Activated CD4-positive, alpha-beta T cell treated with anti-CD3 and anti-CD28 coated beads for 1 hour (primary cell): ENCODE measurements at regions not wholly inside any gene's neighbourhood (a gene's known extent, or its start where the extent isn't known, plus 50 kb on each side); places are given as distances from the start of the nearest gene placed in this dataset.

Experiments used
- DNase-seq: peaks from one replicate; pipeline ENCODE4 v3.0.0-alpha.2; 2020

DNA sequence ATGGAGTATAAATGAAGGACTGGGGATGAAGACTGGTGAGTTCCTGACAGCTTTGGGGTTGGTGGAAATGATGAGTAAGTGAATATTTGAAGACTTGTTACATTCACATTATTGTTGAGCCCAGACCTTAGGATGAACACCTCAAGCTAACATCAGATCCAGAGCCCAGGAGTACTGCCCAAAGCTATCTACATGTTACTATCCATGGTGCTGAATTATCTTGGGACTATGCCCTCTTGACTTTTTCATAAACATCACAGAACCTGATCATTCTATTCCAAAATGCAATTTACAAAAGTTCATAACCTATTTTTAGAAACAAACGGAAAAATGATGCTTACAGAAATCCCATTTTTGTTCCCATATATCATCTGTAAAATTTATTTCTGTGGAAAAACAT lies 613.3 kb downstream of the TUSC7 start:
- no peak for DNase-seq

DNA sequence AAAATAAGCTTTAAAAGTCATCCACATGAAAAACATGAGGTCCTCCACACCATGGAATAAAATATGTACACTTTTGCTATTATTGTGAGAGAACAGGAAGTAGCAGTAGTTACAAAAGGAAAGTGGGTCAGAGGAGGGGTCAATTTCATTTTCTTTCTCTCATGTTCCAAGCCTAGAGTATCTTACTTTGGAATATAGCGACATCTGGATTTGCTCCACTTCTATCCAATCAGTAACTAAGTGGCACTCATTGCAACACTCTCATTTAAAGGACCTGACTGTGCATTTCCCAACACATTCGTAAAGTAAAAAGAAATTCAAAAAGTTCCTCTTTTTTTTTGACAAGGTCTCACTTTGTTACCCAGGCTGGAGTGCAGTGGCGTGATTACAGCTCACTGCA lies 637.3 kb downstream of the TUSC7 start:
- DNase-seq: no peak

DNA sequence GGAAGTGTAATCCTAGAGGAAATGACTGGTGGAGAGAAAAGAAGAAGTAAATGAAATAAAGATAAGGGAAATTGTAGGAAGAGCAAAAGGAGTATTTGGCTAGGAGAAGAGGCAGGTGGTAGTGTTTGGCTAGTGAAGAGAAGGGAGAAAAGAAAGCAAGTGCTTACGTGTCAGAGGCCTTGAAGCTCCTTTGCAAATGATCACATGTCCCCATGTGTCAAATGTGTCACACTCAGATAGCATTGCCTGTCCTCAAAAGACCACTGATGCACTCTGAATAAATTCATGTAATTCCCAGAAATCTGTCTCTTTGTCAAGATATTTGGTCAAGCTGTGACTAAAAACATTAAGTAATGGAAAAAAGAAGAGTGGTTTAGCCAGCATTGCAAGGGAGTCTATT lies 639.3 kb downstream of the TUSC7 start:
- no peak for DNase-seq

DNA sequence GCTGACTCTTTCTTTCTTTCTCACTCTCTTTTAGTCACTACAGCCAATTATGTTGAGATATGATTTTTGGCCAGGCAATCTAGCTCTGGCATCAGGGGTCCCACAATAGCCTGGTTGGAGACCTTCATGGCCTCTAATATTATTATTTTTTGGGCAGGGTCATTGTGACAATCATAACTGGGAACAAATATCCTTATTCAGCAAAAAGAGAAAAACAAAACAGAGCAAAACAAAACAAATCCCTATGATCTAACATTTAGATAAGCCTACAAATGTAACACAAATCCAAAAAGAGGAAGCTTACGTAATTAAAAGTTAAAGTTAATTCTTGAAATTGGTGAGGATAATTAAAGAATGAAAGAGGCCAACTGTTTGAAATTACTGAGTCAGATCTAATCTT lies 640.0 kb downstream of the TUSC7 start:
- no peak for DNase-seq

DNA sequence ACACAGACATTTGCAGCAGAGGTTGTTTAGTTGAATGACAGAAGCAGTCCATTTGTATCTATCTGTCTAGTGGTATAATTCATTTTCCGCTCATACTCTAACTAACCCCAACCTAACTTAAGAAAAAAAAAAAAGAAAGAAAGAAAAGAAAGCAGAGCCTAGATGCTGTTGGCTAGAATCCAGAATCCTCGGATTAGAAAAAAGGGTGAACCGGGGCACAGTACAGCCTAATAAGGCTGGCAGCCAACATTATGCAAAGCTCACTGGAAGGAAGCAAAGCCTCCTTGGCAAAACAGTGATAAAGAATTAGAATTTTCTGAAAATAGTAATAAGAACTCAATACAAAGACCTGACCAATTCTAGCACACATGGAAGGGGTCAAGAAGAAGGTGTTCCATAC lies 640.8 kb downstream of the TUSC7 start:
- DNase-seq: no peak

DNA sequence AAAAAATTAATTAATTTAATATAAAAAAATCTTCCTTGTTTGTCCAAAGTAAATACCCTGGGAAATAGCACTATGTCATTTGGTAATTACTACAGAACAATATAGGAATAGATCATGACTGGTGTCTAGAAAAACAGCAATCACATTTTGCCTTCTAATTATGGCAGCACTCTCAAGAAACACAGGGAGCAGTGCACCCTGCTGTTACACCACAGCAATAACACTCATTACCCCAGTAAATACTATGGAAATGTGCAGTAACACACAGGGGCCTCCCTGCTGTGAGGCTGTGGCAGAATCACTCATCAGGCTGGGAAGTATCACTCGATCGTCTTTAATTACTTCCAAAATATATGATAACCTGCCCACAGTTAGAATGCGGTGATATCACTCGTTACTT lies 646.0 kb downstream of the TUSC7 start:
- no peak for DNase-seq

DNA sequence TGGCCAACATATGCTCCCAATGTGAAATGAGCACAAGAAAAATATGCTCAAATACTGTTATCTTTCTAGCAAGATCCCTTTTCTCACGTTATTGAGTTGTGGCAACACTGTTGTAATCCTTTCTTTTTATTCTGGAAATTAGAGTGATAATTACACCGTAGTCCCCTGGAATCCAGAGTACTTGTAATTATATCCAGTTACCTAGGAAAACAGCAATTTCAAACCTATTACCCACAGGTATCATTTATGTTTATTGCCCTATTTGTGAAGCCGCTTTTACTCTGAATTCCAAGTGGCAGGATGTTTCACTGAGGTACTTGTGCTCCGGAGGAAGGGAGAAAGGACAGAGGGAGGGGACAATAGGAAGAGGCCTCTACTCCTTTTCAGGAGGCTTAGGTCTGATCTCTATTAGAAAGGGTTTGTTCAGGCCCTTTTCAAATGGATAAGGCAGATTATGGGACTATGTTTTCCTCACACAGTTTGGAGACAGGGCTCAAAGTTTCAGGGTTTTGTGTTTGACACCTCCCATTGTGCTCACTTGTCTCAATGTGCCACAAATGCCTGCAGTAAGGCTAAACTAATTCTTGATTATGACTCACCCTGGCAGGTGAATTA lies 646.6 kb downstream of the TUSC7 start:
- DNase-seq: no peak

DNA sequence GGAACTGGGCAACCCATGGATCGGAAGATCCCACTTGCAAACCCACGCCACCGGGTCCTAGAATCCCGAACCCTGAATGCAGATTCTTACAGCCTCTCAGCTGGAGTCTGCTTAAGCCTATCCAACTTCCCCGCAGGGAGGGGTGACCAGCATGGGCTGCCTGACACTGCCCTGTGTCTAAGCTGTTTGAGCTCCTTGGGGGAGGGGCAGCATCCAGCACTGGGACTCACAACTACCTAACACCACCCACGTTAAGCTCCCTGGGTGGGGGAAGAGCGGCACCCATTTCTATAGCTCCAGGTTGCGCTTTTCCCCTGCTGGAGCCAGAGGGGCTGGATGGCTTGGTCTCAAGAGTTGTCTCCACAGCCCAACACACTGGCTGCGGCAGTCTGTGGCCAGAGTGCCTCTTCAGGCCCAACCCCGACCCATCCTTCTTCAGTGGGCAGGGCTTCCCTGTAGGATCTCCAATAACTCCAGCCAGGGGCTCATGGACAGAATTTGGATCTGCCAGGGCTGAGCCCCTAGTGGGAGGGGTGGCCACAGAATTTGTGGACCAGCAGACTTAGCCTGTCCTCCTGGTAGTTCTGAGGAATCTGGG lies 649.2 kb downstream of the TUSC7 start:
- DNase-seq: no peak

DNA sequence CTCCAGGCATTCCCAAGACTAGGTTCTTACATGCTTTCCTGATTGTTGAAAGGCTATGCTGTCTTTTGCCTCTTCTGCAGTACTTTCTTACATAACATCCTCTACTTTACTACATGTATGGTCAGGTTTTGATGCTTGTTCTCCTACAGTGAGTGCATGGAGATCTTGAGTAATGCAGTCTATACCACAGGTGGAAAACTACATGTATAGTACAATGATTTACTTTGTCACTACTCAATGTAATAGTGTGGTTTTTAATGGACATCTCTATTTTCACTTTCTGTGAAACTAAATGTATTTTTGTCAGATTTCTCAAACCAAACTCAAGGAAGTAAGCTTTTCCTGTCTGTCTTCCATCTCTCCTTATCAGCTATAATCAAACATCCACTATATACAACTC lies 657.0 kb downstream of the TUSC7 start:
- DNase-seq: no peak

DNA sequence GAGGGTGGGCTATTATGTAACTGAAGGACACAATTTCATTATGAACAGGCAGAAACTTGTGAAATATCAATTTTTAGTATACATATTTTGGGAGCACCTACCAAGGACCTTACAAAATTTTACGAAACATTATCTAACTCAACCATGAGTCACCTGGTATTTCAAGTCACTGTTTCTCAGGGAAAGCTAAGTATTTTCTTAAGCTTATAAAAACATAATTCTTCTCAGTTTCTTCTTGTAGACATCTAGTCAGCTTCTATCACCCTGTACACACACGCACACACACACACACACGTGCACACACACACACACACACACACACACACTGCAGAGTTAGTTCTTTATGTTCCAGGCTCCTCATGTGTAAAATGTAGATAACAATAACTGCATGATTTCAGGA lies 658.3 kb downstream of the TUSC7 start:
- DNase-seq: no peak

DNA sequence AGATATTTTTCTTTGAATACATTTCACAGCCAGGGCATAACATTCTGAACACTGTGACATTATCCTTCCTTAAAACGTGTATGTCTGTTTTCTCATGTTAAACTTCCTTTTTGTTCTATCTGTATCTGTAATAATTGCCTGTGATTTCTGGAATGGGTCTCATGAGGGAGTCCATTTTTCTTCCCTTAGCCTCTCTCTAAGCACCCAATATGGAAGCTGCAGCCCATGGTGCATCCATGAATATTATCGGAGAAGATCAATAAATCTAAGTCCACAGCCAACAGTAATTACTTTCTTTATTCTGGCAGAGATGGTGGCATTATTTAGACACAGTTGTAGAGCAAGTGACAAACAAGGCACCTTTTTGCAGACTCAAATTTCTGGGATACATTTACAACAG lies 671.1 kb downstream of the TUSC7 start:
- no peak for DNase-seq

DNA sequence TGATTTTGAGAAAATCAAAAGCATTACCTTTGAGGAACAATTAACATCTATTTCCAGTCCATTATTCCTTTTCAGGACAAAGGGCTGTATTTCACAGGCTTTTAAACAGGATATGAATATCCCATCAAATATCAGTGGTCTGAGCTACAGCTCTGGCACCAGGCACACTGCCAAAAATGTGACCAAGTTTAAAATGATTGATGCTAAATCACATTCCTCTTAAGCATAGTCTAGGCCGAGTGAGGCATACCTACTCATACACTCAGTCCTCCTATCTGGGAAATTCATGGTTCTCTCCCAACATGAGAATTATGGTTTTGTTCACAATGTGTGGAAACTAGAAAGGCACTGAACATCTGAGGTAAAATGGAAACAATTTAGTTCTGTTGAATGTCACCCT lies 683.5 kb downstream of the TUSC7 start:
- DNase-seq: no peak

DNA sequence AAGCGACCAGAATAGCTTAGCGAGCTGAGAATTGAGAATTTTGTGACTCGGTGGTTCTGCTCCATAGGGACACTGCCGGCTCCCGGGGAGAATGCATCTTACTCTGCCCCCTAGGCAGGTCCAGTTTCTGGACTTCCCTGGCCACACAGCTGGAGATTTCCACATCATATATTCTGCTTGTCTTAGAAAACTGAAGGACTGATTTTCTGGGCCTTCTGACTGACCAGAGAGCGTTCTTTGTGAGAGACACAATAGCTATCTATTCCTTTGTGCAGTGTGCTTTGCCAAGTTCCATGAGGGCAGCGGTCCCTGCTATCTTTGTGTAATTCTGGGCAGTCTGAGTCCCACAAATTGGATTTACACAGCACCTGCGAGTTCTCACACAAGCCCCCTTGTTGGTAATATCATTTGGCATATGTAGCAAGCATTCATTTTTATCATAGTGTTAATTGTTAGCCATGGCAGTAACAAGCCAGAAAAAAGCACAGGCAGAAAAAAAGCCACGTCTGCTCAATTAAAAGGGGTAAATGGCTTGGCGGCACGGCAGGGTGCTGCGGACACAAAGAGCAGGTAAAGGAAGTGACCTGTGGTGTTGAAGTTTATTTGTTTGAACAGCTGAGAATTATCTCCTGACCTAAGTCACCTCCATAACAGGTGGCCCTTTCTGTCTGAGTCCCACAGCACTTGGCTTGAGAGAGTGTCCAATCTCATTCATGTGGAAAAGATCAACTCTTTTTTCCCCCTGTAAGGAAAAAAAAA lies 688.7 kb downstream of the TUSC7 start:
- no peak for DNase-seq

DNA sequence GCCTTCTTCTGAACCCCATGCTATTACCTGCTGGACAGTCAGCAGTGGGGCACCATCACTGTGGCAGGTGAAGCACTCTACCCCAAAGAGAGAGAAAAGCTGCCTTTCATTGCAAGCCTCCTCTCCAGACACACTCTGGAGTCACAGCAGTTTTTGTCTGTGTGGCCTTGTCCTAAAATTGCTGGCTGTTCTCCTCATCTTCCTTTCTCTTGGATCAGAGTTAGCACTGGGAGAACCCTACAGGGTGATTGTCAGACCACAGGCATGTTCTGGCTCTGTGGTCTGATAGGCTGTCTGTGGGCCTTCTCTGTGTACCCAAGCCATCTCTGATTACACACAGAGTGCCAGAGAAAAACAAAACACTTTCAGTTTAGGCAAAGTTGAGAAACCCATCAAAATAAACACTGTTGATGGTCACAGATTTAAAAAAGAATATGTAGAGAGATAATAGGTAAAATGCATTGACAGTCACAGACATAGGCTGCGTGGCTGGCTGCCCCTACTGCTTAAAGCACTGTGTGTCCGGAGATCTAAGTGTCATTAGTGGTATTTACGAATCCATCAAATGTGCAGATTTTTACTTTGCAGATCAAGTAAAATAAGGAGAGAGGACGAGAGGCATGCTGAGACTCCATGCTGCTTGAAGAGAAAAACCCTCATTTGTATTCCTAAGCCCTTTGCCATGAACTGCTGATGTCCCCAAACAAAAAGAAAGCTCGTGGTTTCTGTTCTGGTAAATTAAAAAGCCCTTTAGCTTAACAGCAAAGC lies 689.9 kb downstream of the TUSC7 start:
- DNase-seq: no peak

DNA sequence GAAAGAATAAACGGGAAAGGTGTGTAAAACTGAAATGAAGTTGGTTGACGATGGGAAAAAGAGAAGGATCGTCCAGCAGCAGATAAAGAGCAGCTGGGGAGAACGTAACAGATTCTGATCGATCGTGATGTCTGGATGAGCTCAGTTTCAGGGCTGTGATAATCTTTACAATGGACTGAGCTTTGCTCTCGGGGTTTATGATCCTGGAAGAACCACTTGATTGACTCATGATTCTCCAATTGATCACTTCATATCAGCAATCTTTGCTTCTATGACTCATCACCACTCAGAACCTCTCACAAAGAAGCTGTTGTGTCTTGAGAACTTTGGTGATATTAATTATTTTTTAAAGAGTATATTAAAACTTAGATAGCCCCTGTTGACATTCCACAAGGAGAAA lies 690.7 kb downstream of the TUSC7 start:
- DNase-seq: no peak

DNA sequence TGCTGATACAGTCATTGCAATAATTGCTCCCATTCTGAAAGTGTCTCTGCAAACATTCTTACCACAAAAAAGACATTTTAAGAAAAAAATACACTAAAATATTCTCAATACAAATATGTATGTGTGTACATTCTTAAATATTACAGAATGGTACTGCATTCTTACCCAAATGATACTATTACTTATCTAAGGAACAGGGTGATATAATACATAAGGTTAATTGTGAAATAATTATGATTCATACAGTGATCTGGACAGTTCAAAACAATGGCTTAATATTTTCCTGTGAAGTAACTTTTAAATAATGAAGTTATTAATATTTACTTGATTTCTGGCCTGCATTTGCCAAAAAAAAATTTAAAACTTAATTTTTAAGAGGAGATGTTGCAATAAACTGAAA lies 694.6 kb downstream of the TUSC7 start:
- no peak for DNase-seq

DNA sequence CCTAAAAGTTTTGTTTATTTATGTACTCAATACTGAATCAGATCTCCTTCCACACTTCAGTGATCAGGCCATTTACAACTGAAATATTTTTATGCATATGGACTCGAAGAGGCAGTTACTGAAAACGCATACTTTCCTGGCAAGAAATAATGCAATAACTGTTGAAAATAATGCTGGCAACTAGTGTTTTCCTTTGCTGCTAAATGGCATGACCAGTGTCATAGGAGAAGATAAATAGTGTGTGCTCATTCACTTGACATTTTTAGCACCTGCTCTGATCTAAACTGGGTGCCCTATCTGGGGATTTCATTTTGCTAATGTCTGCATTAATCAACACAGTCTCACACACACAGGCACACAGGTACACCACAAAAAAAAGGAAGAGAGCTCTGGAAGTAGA lies 695.2 kb downstream of the TUSC7 start:
- DNase-seq: no peak

DNA sequence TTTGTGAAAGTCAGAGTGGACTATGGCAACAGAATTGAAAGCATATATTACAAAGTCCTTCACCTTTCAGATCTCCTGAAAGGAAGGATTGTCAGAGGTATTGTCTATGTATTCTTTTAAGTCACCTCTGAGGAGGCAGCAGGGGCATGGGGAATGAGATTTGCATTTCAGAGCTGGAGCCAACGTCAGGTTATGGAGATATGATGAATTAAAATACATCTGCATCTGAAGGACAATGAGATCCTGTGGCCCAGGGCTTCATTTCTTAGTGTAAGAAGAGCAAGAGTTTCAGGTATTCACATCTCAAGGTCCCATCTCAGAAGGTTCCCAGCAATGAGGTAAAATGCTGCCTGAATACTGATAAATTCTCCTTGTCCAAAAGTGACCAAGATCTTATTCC lies 695.8 kb downstream of the TUSC7 start:
- DNase-seq: no peak

DNA sequence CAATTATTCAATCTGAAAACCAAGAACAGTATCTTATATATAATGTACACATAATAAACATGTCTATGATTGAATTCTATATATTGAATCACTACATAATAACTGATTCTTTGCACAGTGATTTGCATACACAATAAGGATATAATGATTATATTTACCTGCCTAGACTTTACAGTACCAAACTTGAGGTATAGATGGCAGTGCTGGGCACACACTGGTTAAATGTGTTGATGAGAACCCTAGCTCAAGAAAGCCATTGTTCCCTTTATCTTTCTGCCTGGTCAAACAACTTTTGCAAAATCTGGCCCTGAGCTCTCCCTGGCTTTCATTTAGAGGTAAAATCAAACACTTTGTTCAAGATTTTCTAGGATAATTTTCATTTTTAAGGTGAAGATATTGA lies 697.7 kb downstream of the TUSC7 start:
- no peak for DNase-seq

DNA sequence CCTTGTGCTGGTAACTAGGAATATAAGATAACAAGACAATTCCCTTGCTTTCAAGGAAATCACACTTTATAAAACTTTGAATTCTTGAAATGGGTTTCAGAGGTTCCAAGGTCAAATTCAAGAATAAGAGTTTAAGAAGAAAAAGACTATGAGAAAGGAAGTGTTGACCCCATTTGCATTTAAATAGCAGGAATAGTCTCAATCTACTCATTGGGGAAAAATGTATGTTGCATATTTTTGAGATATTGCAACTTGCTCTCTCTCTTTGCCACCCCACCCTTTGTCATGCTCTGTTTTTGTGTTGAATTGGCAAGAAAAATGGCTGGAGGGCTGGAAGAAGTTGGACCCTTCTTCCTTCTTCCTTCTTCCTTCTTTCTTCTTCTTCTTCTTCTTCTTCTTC lies 699.2 kb downstream of the TUSC7 start:
- DNase-seq: no peak

DNA sequence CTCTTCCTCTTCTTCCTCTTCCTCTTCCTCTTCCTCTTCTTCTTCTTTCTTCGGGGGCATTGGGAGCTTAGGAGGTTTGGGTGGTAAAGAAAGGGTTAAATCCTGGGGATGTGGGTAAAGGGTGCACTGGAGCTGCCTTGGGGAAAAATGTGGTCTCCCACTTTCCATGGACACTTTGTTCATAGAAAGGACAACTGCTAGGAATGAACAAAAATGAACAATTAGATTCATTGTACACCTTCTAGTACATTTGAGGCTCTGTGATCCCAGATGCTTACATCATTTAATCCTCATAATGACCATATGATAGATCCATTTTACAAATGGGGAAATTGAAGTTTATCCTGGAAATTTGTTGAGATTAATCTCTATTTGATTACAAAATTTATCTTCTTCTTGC lies 699.7 kb downstream of the TUSC7 start:
- DNase-seq: no peak

DNA sequence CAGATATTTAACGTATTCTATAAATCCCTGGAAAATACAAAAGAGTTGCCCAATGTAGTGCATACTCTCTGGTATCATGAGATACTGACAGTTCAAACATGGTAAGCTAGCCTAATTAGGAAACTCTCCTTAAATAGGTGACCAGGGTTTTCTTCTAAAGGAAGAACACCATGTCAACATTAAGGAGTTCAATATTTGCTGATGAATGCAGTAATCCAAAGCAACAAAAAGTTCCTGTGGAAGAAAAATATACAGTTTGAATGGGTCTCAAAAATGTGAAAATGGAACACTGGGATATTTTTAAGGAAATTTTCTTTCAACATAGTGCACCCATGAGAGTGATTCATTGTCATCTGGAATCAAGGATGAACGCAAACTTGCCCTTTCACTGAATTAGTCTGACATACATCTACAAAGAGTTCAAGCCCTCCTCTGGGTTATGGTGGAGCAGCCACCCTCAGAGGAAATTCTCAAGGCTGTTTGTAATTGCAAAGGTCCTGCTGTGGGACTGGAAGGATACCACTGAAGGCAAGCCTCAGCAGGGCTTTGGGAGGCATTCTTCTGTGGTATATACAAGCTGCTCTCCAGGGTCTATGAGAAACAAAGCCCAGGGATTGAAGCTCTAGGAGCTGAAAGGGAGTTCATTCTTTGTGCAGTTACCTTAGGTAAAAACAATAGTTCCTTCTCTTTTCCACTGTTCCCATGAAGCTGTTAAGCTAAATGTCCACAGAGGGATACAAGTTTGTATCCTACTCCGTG lies 700.3 kb downstream of the TUSC7 start:
- no peak for DNase-seq

DNA sequence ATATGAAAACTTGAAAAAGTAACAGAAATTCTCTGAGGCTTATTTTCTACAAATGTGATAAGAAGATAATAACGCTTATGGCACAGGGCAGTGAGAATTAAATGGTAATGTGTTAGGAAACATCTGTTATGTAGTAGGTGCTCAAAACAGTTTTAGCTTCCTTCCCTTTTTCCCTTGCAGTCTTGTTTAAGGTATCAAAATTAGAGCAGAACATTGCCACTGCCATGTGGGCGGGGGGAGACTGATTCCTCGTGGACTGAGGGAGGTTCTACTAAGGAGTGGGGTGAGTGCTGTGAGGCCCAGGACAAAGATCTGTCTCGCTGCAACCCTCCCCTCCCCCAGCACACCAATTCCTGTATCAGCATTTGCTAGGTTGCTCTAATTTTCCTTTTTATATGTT lies 702.4 kb downstream of the TUSC7 start:
- DNase-seq: no peak
